ENCODE measurements at regions not wholly inside any gene's neighbourhood (a gene's known extent, or its start where the extent isn't known, plus 50 kb on each side); places are given as distances from the start of the nearest gene placed in this dataset.
"Not testable (repeated sequence)": the region's sequence is repeated elsewhere in the genome, so short reads cannot be mapped to it uniquely, and the experiment has no call there.

GRCh38 chr16:51834794-51835193 is 683.7 kb upstream of the SALL1 start:
- no peaks in the 10 kb centered on the region for H3K36me3 Mint-ChIP-seq (ENCODE audit: insufficient read depth)
- H3K4me1 Mint-ChIP-seq (ENCODE audit: low read depth): peaks cover 3% of the 10 kb centered on the region
- no peak overlapping the region for H3K4me3 Mint-ChIP-seq (ENCODE audit: low read depth)
- DNase-seq (ENCODE audit: low spot score, unreplicated experiment): no peak
- no peak for TF ChIP-seq CTCF (IDR thresholded peaks at IDR 0.05; ENCODE audit: unreplicated experiment)
- peaks cover 19% of the 10 kb centered on the region for H3K27me3 Mint-ChIP-seq
- no peak overlapping the region for H3K27ac Mint-ChIP-seq
- no peaks in the 10 kb centered on the region for H3K9me3 Mint-ChIP-seq (ENCODE audit: low read depth)

GRCh38 chr16:51834133-51834532 is 683.1 kb upstream of the SALL1 start:
- Mint-ChIP-seq H3K27ac (no peak overlapping the region), H3K27me3 (peaks cover 21% of the 10 kb centered on the region), H3K9me3 (ENCODE audit: low read depth) (no peaks in the 10 kb centered on the region), H3K4me1 (ENCODE audit: low read depth) (peaks cover 2% of the 10 kb centered on the region), H3K4me3 (ENCODE audit: low read depth) (no peak overlapping the region), H3K36me3 (ENCODE audit: insufficient read depth) (no peaks in the 10 kb centered on the region)
- DNase-seq (ENCODE audit: low spot score, unreplicated experiment): no peak
- TF ChIP-seq CTCF (IDR thresholded peaks at IDR 0.05; ENCODE audit: unreplicated experiment): no peak

GRCh38 chr16:51831595-51832367 is 680.7 kb upstream of the SALL1 start:
- Mint-ChIP-seq H3K27ac (no peak overlapping the region), H3K9me3 (ENCODE audit: low read depth) (no peaks in the 10 kb centered on the region)

DNA sequence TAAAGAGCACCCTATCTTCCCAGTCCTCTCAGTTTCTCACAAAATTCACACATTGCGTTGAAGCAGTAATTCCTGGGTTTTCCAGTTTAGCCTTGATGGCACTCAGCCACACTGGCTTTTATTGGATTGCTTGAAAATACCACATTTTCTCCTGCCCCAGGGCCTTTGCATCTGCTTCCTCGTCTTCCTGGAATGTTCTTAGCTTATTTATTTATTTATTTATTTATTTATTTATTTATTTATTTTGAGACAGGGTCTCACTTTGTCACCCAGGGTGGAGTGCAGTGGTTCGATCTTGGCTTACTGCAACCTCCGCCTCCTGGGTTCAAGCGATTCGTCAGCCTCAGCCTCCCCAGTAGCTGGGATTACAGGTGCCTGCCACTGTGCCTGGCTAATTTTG is 680.0 kb upstream of the SALL1 start:
- not testable (repeated sequence) for H3K9me3 Mint-ChIP-seq (ENCODE audit: low read depth); H3K4me1 Mint-ChIP-seq (ENCODE audit: low read depth); H3K27ac Mint-ChIP-seq; DNase-seq (ENCODE audit: low spot score, unreplicated experiment); H3K4me3 Mint-ChIP-seq (ENCODE audit: low read depth); H3K36me3 Mint-ChIP-seq (ENCODE audit: insufficient read depth)
- H3K27me3 Mint-ChIP-seq: peaks cover 18% of the 10 kb centered on the region

More at GRCh38 chr16:51831595-51832367, 680.7 kb upstream of the SALL1 start:
- Mint-ChIP-seq H3K27me3 (peaks cover 18% of the 10 kb centered on the region), H3K36me3 (ENCODE audit: insufficient read depth) (no peaks in the 10 kb centered on the region), H3K4me3 (ENCODE audit: low read depth) (no peak overlapping the region), H3K4me1 (ENCODE audit: low read depth) (peaks cover 2% of the 10 kb centered on the region)
- TF ChIP-seq CTCF (IDR thresholded peaks at IDR 0.05; ENCODE audit: unreplicated experiment): no peak
- DNase-seq (ENCODE audit: low spot score, unreplicated experiment): no peak

DNA sequence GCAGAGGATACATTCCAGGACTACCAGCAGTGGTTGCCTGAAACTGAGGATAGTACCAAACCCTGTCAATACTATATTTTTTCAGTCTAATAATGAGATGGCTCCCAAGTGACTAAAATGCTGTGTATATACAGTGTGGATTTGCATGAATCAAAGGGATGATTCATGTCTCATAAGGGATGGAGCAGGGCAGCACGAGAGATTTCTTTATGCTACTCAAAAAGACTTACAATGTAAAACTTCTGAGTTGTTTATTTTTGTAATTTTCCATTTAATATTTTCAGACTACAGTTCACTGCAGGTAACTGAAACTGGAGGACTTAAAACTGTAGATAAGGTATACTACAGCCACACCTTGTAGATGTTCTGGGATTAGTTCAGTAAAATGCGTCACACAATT is 674.7 kb upstream of the SALL1 start:
- Mint-ChIP-seq H3K27me3 (peaks cover 36% of the 10 kb centered on the region), H3K4me3 (ENCODE audit: low read depth) (no peak overlapping the region), H3K36me3 (ENCODE audit: insufficient read depth) (no peaks in the 10 kb centered on the region)

More for the DNA sequence above, 674.7 kb upstream of the SALL1 start:
- H3K9me3 Mint-ChIP-seq (ENCODE audit: low read depth): no peaks in the 10 kb centered on the region
- no peak overlapping the region for H3K27ac Mint-ChIP-seq
- peaks cover 1% of the 10 kb centered on the region for H3K4me1 Mint-ChIP-seq (ENCODE audit: low read depth)
- no peak for TF ChIP-seq CTCF (IDR thresholded peaks at IDR 0.05; ENCODE audit: unreplicated experiment)
- DNase-seq (ENCODE audit: low spot score, unreplicated experiment): no peak
